HG03354 (cell line): ENCODE measurements at regions not wholly inside any gene's neighbourhood (a gene's known extent, or its start where the extent isn't known, plus 50 kb on each side); places are given as distances from the start of the nearest gene placed in this dataset.
"Not testable (repeated sequence)": the region's sequence is repeated elsewhere in the genome, so short reads cannot be mapped to it uniquely, and the experiment has no call there.

Experiments used
- ATAC-seq: cut with Tn5 transposase; IDR thresholded peaks from one replicate; pipeline ENCODE4 v1.9.1; 2021; ENCODE audit warnings: mild to moderate bottlenecking; ENCODE audit not compliant: unreplicated experiment, poor library complexity, severe bottlenecking

- no peak for ATAC-seq
Observed at GRCh38 chr18:76616373-76616772, 121.3 kb upstream of the ZNF516 start.

GRCh38 chr18:76615065-76615733 is 120.2 kb upstream of the ZNF516 start:
- ATAC-seq: no peak

GRCh38 chr18:76613755-76614120 is 118.7 kb upstream of the ZNF516 start:
- ATAC-seq: no peak

GRCh38 chr18:76613053-76613754 is 118.2 kb upstream of the ZNF516 start:
- ATAC-seq: no peak

GRCh38 chr18:76611750-76612045 is 116.7 kb upstream of the ZNF516 start:
- not testable (repeated sequence) for ATAC-seq

- no peak for ATAC-seq
Observed at GRCh38 chr18:76610933-76611749, 116.1 kb upstream of the ZNF516 start.

GRCh38 chr18:76610012-76610411 is 115.0 kb upstream of the ZNF516 start:
- ATAC-seq: no peak

- no peak for ATAC-seq
Observed at GRCh38 chr18:76605341-76605929, 110.4 kb upstream of the ZNF516 start.

- no peak for ATAC-seq
Observed at GRCh38 chr18:76604935-76605240, 109.8 kb upstream of the ZNF516 start.

GRCh38 chr18:76604108-76604934 is 109.3 kb upstream of the ZNF516 start:
- ATAC-seq: no peak

GRCh38 chr18:76602191-76602590 is 107.1 kb upstream of the ZNF516 start:
- no peak for ATAC-seq

GRCh38 chr18:76600076-76600475 is 105.0 kb upstream of the ZNF516 start:
- ATAC-seq: not testable (repeated sequence)

GRCh38 chr18:76594966-76595365 is 99.9 kb upstream of the ZNF516 start:
- ATAC-seq: no peak

- no peak for ATAC-seq
Observed at GRCh38 chr18:76593843-76594242, 98.8 kb upstream of the ZNF516 start.

GRCh38 chr18:76592981-76593381 is 97.9 kb upstream of the ZNF516 start:
- ATAC-seq: no peak

- no peak for ATAC-seq
Observed at GRCh38 chr18:76592096-76592495, 97.1 kb upstream of the ZNF516 start.

GRCh38 chr18:76589866-76590265 is 94.8 kb upstream of the ZNF516 start:
- ATAC-seq: no peak

GRCh38 chr18:76589316-76589715 is 94.3 kb upstream of the ZNF516 start:
- ATAC-seq: no peak

GRCh38 chr18:76588601-76589226 is 93.7 kb upstream of the ZNF516 start:
- ATAC-seq: peak; percentile 48
